WTC11 (cell line): ENCODE measurements at regions not wholly inside any gene's neighbourhood (a gene's known extent, or its start where the extent isn't known, plus 50 kb on each side); places are given as distances from the start of the nearest gene placed in this dataset.

Experiments
- AFF4 ChIP-seq: sonication (generic); formaldehyde crosslinking; IDR thresholded peaks from 2 replicates; pipeline ENCODE4 v1.8.1; 2023; ENCODE audit warnings: mild to moderate bottlenecking, missing genetic modification reagents, borderline replicate concordance
- CBFB ChIP-seq: sonication (generic); formaldehyde crosslinking; IDR thresholded peaks from 2 replicates; pipeline ENCODE4 v1.8.1; 2022; ENCODE audit warnings: mild to moderate bottlenecking, low read depth, missing genetic modification reagents
- CTCF ChIP-seq: fragments of 200-600 bp; IDR thresholded peaks from 2 replicates; pipeline ENCODE4 v1.8.0; 2022; ENCODE audit warnings: antibody characterized with exemption
- ELF4 ChIP-seq: sonication (generic); formaldehyde crosslinking; IDR thresholded peaks from 2 replicates; pipeline ENCODE4 v1.8.1; 2022; ENCODE audit warnings: low read depth, mild to moderate bottlenecking, moderate library complexity, missing genetic modification reagents
- FOXP4 ChIP-seq: sonication (generic); formaldehyde crosslinking; IDR thresholded peaks from 2 replicates; pipeline ENCODE4 v1.8.0; 2022; ENCODE audit warnings: mild to moderate bottlenecking, missing genetic modification reagents
- GRHL2 ChIP-seq: fragments of 250-450 bp; sonication (Bioruptor Pico); IDR thresholded peaks from 2 replicates; pipeline ENCODE4 v1.8.0; 2022; ENCODE audit warnings: mild to moderate bottlenecking, moderate library complexity; ENCODE audit not compliant: insufficient replicate concordance, severe bottlenecking
- MAX ChIP-seq: sonication (generic); formaldehyde crosslinking; IDR thresholded peaks from 2 replicates; pipeline ENCODE4 v1.8.0; 2022; ENCODE audit warnings: mild to moderate bottlenecking, missing genetic modification reagents
- MYBL2 ChIP-seq: sonication (generic); formaldehyde crosslinking; IDR thresholded peaks from 2 replicates; pipeline ENCODE4 v1.8.1; 2023; ENCODE audit warnings: mild to moderate bottlenecking, moderate library complexity, missing genetic modification reagents
- SMAD3 ChIP-seq: sonication (generic); formaldehyde crosslinking; IDR thresholded peaks from 2 replicates; pipeline ENCODE4 v1.8.0; 2022; ENCODE audit warnings: missing genetic modification reagents, mild to moderate bottlenecking, borderline replicate concordance
- STAT6 ChIP-seq: sonication (generic); formaldehyde crosslinking; conservative IDR thresholded peaks from 2 replicates; pipeline ENCODE4 v1.8.1; 2023; ENCODE audit warnings: mild to moderate bottlenecking, low read depth, missing genetic modification reagents, moderate library complexity
- USF1 ChIP-seq: sonication (generic); formaldehyde crosslinking; IDR thresholded peaks from 2 replicates; pipeline ENCODE4 v1.8.0; 2022; ENCODE audit warnings: mild to moderate bottlenecking, missing genetic modification reagents
- ZNF121 ChIP-seq: sonication (generic); formaldehyde crosslinking; IDR thresholded peaks from 2 replicates; pipeline ENCODE4 v1.8.0; 2023; ENCODE audit warnings: missing genetic modification reagents
- ZNF281 ChIP-seq: sonication (generic); formaldehyde crosslinking; IDR thresholded peaks from 2 replicates; pipeline ENCODE4 v1.8.0; 2023; ENCODE audit warnings: mild to moderate bottlenecking, missing genetic modification reagents

GRCh38 chr4:35982318-35982717 is 262.0 kb downstream of the ARAP2 start:
- TF ChIP-seq CTCF (no peak), USF1 (CRISPR knock-in tag) (no peak), AFF4 (CRISPR knock-in tag) (no peak), MAX (CRISPR knock-in tag) (no peak), MYBL2 (CRISPR knock-in tag) (no peak), FOXP4 (CRISPR knock-in tag) (no peak), ZNF281 (CRISPR knock-in tag) (no peak), ELF4 (CRISPR knock-in tag) (no peak), SMAD3 (CRISPR knock-in tag) (no peak), CBFB (CRISPR knock-in tag) (no peak), STAT6 (CRISPR knock-in tag) (no peak), ZNF121 (CRISPR knock-in tag) (no peak), GRHL2 (CRISPR knock-in tag) (no peak)
